ENCODE measurements at regions not wholly inside any gene's neighbourhood (a gene's known extent, or its start where the extent isn't known, plus 50 kb on each side); places are given as distances from the start of the nearest gene placed in this dataset.

GRCh38 chr11:96622026-96622634, 232.3 kb downstream of the JRKL start:
- TF ChIP-seq CTCF (conservative IDR thresholded peaks at IDR 0.05; ENCODE audit: low read depth, low read length) = no peak
- no peak overlapping the region for H3K4me3 ChIP-seq (ENCODE audit: low read depth, low read length)
- DNase-seq (ENCODE audit: low read depth) = no peak

DNA sequence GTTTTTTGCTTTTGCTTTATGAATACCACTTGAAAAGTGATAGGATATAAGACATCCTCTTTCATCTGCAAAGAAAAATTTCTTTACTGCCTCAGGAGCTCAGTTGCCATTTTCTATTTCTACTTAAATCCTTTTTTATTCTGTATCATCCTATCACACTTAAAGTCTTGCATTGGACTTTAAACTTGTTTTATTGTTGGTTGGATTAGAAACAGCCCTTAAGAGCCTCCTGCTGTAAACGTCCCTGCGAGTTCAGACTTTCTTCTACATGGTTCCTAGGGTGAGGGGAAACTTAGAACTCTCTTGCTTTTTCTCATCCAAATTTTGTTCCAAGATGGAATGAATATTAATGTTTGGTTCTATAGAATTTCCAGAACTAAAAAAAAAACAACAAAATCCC, 234.3 kb downstream of the JRKL start:
- no peak for DNase-seq (ENCODE audit: low read depth)
- TF ChIP-seq CTCF (conservative IDR thresholded peaks at IDR 0.05; ENCODE audit: low read depth, low read length) = no peak
- H3K4me3 ChIP-seq (ENCODE audit: low read depth, low read length) = no peak overlapping the region

DNA sequence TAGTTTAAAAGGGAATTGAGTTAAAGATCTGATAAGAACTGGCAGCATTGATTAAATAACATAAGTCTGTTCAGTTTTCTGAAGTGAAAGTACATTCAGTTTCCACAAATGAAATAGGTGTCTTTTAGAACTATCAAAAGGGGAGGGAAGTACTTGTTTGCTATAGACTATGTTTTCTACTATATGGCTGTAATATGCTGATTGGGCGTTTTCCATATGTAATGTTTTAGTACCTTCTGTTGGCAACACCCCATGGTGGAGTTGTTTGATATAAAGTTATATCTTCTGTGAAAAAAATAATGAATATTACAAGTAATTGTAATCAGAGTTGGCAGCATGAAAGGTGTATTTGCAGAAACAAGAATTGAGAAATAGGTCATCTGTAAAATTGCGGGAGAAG, 237.6 kb downstream of the JRKL start:
- no peak for TF ChIP-seq CTCF (conservative IDR thresholded peaks at IDR 0.05; ENCODE audit: low read depth, low read length)
- no peak overlapping the region for H3K4me3 ChIP-seq (ENCODE audit: low read depth, low read length)
- no peak for DNase-seq (ENCODE audit: low read depth)

- TF ChIP-seq CTCF (conservative IDR thresholded peaks at IDR 0.05; ENCODE audit: low read depth, low read length) = no peak
- H3K4me3 ChIP-seq (ENCODE audit: low read depth, low read length) = no peak overlapping the region
- no peak for DNase-seq (ENCODE audit: low read depth)
These were observed 245.8 kb downstream of the JRKL start for GRCh38 chr11:96635655-96636054.

GRCh38 chr11:96641261-96641660, 251.4 kb downstream of the JRKL start:
- no peak overlapping the region for H3K4me3 ChIP-seq (ENCODE audit: low read depth, low read length)
- no peak for TF ChIP-seq CTCF (conservative IDR thresholded peaks at IDR 0.05; ENCODE audit: low read depth, low read length)
- DNase-seq (ENCODE audit: low read depth) = no peak

DNA sequence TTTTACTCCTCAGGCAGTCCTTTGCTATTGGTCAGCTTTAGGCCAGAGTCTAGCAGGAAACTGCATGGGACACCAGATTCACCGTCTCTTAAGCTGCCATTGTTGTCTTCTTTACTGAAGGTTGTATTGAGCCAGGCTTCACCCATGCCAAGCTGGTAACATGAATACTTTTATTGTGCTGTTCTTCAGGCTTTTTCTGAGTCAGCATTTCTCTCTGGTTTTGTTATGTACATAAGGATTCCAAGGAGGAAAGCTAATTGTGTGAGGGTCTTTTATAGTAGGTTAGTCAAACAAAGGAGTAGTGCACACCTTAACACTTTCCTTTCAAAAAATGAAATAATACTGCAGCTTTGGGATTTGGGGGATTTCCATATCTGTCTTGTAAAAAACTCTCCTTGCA, 252.8 kb downstream of the JRKL start:
- TF ChIP-seq CTCF (conservative IDR thresholded peaks at IDR 0.05; ENCODE audit: low read depth, low read length) = no peak
- H3K4me3 ChIP-seq (ENCODE audit: low read depth, low read length) = no peak overlapping the region
- DNase-seq (ENCODE audit: low read depth) = no peak

GRCh38 chr11:96643173-96643572, 253.4 kb downstream of the JRKL start:
- DNase-seq (ENCODE audit: low read depth) = no peak
- no peak overlapping the region for H3K4me3 ChIP-seq (ENCODE audit: low read depth, low read length)
- TF ChIP-seq CTCF (conservative IDR thresholded peaks at IDR 0.05; ENCODE audit: low read depth, low read length) = no peak
